ENCODE measurements at regions not wholly inside any gene's neighbourhood (a gene's known extent, or its start where the extent isn't known, plus 50 kb on each side); places are given as distances from the start of the nearest gene placed in this dataset.
"Not testable (repeated sequence)": the region's sequence is repeated elsewhere in the genome, so short reads cannot be mapped to it uniquely, and the experiment has no call there.

GRCh38 chr11:91067666-91068065 lies 844.8 kb upstream of the CHORDC1 start:
- H3K4me1 ChIP-seq (ENCODE audit: insufficient read depth) = no peaks in the 10 kb centered on the region
- intact Hi-C loops (cut with DNase I) = no loop called here
- no peak overlapping the region for H3K4me3 ChIP-seq
- no peaks in the 10 kb centered on the region for H3K9me3 ChIP-seq
- no peaks in the 10 kb centered on the region for H3K36me3 ChIP-seq
- TF ChIP-seq POLR2A (IDR thresholded peaks at IDR 0.05) (no peak), CTCF (IDR thresholded peaks at IDR 0.05) (no peak), EP300 (IDR thresholded peaks at IDR 0.05) (no peak)
- no peak overlapping the region for H3K27ac ChIP-seq
- H3K27me3 ChIP-seq = no peaks in the 10 kb centered on the region
- no peak for DNase-seq
- 85 to 96% (median 88%) methylated on average over 2 of the region's 2 CpGs for WGBS, 3 donors

GRCh38 chr11:91066456-91067047 lies 843.7 kb upstream of the CHORDC1 start:
- Histone ChIP-seq H3K36me3 (no peaks in the 10 kb centered on the region), H3K27me3 (no peaks in the 10 kb centered on the region), H3K4me3 (no peak overlapping the region), H3K9me3 (no peaks in the 10 kb centered on the region), H3K4me1 (ENCODE audit: insufficient read depth) (no peaks in the 10 kb centered on the region), H3K27ac (no peak overlapping the region)
- DNase-seq = no peak
- 39 to 43% (median 42%) methylated on average over 5 of the region's 5 CpGs for WGBS, 3 donors
- TF ChIP-seq POLR2A (IDR thresholded peaks at IDR 0.05) (no peak), EP300 (IDR thresholded peaks at IDR 0.05) (no peak), CTCF (IDR thresholded peaks at IDR 0.05) (no peak)
- intact Hi-C loops (cut with DNase I) = no loop called here

GRCh38 chr11:91063399-91063798 lies 840.5 kb upstream of the CHORDC1 start:
- DNase-seq; intact Hi-C loops (cut with DNase I): not testable (repeated sequence)
- WGBS, 3 donors = 95 to 99% (median 97%) methylated on average over 18 to 29 of the region's 29 CpGs

DNA sequence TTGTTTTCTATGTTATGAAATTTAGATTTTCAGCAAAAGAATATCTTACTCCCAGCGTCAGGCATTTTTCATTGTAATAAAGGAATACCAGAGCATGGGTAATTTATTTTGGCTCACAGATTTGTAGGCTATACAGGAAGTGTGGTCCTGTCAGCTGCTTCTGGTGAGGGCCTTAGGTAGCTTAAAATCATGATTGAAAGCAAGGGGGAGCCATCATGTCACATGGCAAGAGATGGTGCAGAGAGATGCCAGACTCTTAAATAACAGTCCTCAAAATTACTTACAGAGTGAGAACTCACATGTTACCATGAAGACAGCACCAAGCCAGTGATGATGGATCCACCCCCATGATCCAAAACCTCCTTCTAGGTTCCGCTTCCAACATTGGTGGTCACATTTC lies 825.0 kb upstream of the CHORDC1 start:
- H3K36me3 ChIP-seq = no peaks in the 10 kb centered on the region
- no peaks in the 10 kb centered on the region for H3K4me1 ChIP-seq (ENCODE audit: insufficient read depth)
- no peaks in the 10 kb centered on the region for H3K27me3 ChIP-seq
- TF ChIP-seq CTCF (IDR thresholded peaks at IDR 0.05) = no peak
- TF ChIP-seq POLR2A (IDR thresholded peaks at IDR 0.05) = no peak
- TF ChIP-seq EP300 (IDR thresholded peaks at IDR 0.05) = no peak
- no peak overlapping the region for H3K27ac ChIP-seq
- DNase-seq = no peak
- no peak overlapping the region for H3K4me3 ChIP-seq
- WGBS, 3 donors = 89 to 90% (median 89%) methylated on average over 2 of the region's 2 CpGs
- intact Hi-C loops (cut with DNase I) = no loop called here
- H3K9me3 ChIP-seq = no peaks in the 10 kb centered on the region

More at GRCh38 chr11:91063399-91063798, 840.5 kb upstream of the CHORDC1 start:
- not testable (repeated sequence) for H3K4me3 ChIP-seq; H3K9me3 ChIP-seq; H3K27me3 ChIP-seq; H3K4me1 ChIP-seq (ENCODE audit: insufficient read depth); H3K27ac ChIP-seq; H3K36me3 ChIP-seq

GRCh38 chr11:91046261-91046660 lies 823.4 kb upstream of the CHORDC1 start:
- Histone ChIP-seq H3K27ac (no peak overlapping the region), H3K9me3 (no peaks in the 10 kb centered on the region), H3K36me3 (no peaks in the 10 kb centered on the region), H3K4me3 (no peak overlapping the region), H3K4me1 (ENCODE audit: insufficient read depth) (no peaks in the 10 kb centered on the region), H3K27me3 (no peaks in the 10 kb centered on the region)
- no peak for TF ChIP-seq POLR2A (IDR thresholded peaks at IDR 0.05)
- no peak for TF ChIP-seq CTCF (IDR thresholded peaks at IDR 0.05)
- no peak for TF ChIP-seq EP300 (IDR thresholded peaks at IDR 0.05)
- WGBS, 3 donors = 90 to 92% (median 91%) methylated on average over 6 of the region's 6 CpGs
- intact Hi-C loops (cut with DNase I) = no loop called here
- DNase-seq = no peak

Measured in ovary (tissue), 7 donors.